HG02588 (cell line): ENCODE measurements at regions not wholly inside any gene's neighbourhood (a gene's known extent, or its start where the extent isn't known, plus 50 kb on each side); places are given as distances from the start of the nearest gene placed in this dataset.
A peak's percentile ranks its signal among the peaks of the same experiment; 100 is the strongest.

Experiments used
- ATAC-seq: cut with Tn5 transposase; IDR thresholded peaks from one replicate; pipeline ENCODE4 v1.9.1; 2021; ENCODE audit warnings: mild to moderate bottlenecking, moderate library complexity; ENCODE audit not compliant: unreplicated experiment

GRCh38 chr5:167814828-167815227 lies 476.6 kb upstream of the WWC1 start:
- ATAC-seq = no peak

GRCh38 chr5:167816354-167816753 lies 475.1 kb upstream of the WWC1 start:
- no peak for ATAC-seq

- no peak for ATAC-seq
These were observed 474.6 kb upstream of the WWC1 start for GRCh38 chr5:167816864-167817263.

- ATAC-seq = peak; percentile 95
These were observed 472.0 kb upstream of the WWC1 start for GRCh38 chr5:167819406-167819805.

- ATAC-seq = no peak
These were observed 471.1 kb upstream of the WWC1 start for GRCh38 chr5:167820101-167820990.

- no peak for ATAC-seq
These were observed 470.3 kb upstream of the WWC1 start for GRCh38 chr5:167821151-167821550.

- ATAC-seq = no peak
These were observed 469.8 kb upstream of the WWC1 start for GRCh38 chr5:167821669-167822068.

- ATAC-seq = no peak
These were observed 469.2 kb upstream of the WWC1 start for GRCh38 chr5:167822241-167822640.

GRCh38 chr5:167823405-167823804 lies 468.0 kb upstream of the WWC1 start:
- ATAC-seq = no peak

GRCh38 chr5:167827766-167828165 lies 463.7 kb upstream of the WWC1 start:
- no peak for ATAC-seq

GRCh38 chr5:167831754-167832504 lies 459.5 kb upstream of the WWC1 start:
- ATAC-seq = no peak

- no peak for ATAC-seq
These were observed 458.8 kb upstream of the WWC1 start for GRCh38 chr5:167832609-167833008.

- no peak for ATAC-seq
These were observed 458.0 kb upstream of the WWC1 start for GRCh38 chr5:167833456-167833855.

- ATAC-seq = no peak
These were observed 456.3 kb upstream of the WWC1 start for GRCh38 chr5:167835146-167835545.

- no peak for ATAC-seq
These were observed 454.3 kb upstream of the WWC1 start for GRCh38 chr5:167837127-167837526.

- no peak for ATAC-seq
These were observed 452.4 kb upstream of the WWC1 start for GRCh38 chr5:167839065-167839464.

- ATAC-seq = no peak
These were observed 450.8 kb upstream of the WWC1 start for GRCh38 chr5:167840527-167841130.

- no peak for ATAC-seq
These were observed 447.4 kb upstream of the WWC1 start for GRCh38 chr5:167843881-167844572.

- ATAC-seq = no peak
These were observed 445.5 kb upstream of the WWC1 start for GRCh38 chr5:167845952-167846351.

GRCh38 chr5:167849874-167850273 lies 441.6 kb upstream of the WWC1 start:
- no peak for ATAC-seq

GRCh38 chr5:167850911-167851310 lies 440.5 kb upstream of the WWC1 start:
- no peak for ATAC-seq
